HG03108 (cell line): ENCODE measurements at regions not wholly inside any gene's neighbourhood (a gene's known extent, or its start where the extent isn't known, plus 50 kb on each side); places are given as distances from the start of the nearest gene placed in this dataset.

ENCODE experiments used
- ATAC-seq: cut with Tn5 transposase; IDR thresholded peaks from one replicate; pipeline ENCODE4 v1.9.1; 2021; ENCODE audit warnings: moderate library complexity; ENCODE audit not compliant: unreplicated experiment

DNA sequence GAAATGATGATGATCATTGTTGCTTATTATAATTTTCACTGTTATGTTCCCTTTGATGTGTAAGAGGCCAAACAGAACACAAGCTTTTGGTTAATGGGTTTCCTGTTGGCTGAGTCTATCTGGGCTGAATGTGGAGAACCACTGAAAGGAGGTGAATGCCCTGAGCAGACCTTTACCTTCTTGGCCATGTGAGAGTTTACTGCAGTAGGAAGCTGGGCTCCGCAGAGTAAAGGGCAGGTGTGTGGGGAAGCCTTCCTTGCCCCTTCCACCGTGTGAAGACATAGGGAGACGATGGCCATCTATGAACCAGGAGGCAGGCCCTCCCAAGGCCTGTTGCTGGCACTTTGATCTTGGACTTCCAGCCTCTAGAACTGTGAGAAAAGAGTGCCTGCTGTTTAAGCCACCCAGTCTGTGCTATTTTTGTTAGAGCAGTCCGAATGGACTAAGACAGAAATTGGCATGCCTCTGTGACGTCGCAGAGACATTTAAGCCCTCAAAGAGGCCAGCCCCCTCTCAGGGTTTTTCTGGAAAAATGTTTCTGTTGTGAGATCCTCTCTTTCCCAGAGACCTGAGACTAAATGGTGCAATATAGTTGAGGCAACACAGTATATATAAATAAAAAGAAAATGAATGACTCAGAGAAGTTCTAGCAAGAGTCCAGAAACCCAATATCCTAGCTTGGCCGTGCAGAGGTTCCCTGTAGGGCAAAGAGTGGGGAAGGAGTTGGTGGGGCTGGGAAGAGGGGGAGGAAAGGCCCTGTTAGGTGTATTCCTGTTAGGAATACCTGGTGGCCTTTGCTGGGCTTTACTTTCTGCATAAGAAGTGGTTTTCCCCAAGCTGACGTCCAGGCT, 121.9 kb upstream of the LGALSL start:
- ATAC-seq: no peak

DNA sequence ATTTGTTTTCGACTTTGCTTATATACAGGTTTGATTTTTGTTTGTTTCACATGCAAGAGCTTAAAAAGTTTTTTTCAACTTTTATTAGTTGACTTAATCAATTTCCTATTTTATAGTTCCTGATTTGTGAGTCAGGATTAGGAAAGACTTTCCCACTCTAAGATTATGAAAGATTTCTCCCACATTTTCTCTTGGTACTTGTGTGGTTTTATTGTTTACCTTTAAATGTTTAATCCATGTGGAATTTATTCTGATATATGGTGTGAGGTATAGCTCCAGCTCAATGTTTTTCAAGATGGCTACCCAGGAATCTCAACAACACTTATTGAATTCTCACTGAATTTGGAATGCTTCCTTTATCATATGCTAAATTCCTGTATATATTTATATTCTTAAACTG, 117.8 kb upstream of the LGALSL start:
- ATAC-seq: no peak

DNA sequence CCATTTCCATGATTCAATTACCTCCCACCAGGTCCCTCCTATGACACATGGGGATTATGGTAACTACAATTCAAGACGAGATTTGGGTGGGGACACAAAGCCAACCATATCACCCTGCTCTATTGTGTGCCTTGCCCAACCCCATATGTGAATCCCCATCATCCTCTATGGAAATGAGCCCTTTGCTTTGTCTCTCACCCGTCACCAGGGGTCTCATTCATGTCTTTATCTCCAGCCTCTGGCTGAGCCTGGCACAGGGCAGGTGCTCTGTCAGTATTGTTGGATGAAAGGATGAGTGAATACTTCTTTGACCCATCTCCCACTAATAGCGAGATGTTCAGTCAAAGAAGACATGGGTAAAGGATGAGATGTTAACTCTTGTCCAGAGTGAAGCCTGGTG, 116.6 kb upstream of the LGALSL start:
- no peak for ATAC-seq

DNA sequence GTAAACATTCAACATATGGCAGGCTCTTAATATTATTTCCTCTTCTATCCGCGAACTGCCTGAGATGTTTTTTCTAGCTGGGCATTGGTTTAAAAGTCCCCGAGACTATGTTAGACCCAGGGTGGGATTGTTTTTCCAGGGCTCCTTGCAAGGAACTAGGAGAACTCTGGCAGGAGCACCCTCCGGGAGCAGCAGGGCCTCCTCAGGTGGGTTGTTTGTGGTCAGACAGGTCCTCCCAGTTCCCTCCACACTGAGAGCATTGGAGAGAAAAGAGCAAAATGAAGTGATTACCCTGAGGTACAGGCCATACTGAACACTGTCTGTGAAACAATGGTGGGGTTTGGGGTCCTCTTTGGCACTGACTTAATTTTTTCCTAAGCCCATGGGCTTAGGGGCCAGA, 115.9 kb upstream of the LGALSL start:
- ATAC-seq: no peak

DNA sequence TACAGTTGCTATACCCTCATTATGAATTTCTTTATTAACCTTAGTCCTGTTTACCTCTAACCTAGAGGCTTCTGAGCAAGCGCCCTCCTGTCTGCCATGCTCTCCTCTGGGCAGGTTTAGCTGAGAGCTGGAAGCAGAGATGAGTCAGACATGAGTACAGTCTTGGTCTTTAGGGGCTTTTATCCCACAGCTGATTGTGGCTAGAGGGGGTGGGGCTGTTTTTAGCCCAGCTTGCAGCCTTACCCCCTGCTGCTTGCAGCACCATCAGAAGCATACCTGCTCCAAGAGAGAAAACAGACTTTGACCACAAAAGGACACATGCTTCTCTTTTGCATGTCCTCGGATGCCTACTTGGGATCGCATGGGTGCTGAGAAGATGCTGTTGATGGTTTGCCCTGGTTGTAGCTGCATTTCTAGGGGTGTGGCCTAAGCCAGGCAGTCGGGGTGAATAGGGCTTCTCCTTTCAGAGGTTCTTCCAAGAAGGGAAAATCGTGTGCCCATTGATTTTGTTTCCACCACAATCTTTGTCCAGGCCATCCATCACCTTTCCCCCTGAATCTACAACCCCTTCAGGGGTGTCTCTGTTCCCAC, 115.0 kb upstream of the LGALSL start:
- ATAC-seq: no peak

DNA sequence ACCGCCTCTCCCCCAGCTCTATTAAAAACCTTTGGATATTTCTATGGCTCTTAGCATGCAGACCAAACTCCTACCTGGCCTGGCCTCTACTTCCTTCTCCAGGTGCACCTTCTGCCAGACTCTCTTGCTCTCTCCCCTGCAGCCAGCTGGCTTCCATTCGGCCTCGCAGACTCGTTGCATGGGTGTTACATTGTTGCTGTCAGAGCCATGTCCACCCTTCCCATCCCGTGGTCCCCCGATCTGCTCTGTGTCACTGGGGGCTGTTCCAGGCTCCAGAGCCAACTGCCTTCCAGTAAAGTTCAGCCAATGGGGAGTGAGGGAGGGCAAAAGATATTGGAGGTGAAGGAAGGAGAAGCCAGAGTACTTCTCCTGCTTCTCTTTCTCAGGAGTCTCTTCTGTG, 112.5 kb upstream of the LGALSL start:
- ATAC-seq: no peak

DNA sequence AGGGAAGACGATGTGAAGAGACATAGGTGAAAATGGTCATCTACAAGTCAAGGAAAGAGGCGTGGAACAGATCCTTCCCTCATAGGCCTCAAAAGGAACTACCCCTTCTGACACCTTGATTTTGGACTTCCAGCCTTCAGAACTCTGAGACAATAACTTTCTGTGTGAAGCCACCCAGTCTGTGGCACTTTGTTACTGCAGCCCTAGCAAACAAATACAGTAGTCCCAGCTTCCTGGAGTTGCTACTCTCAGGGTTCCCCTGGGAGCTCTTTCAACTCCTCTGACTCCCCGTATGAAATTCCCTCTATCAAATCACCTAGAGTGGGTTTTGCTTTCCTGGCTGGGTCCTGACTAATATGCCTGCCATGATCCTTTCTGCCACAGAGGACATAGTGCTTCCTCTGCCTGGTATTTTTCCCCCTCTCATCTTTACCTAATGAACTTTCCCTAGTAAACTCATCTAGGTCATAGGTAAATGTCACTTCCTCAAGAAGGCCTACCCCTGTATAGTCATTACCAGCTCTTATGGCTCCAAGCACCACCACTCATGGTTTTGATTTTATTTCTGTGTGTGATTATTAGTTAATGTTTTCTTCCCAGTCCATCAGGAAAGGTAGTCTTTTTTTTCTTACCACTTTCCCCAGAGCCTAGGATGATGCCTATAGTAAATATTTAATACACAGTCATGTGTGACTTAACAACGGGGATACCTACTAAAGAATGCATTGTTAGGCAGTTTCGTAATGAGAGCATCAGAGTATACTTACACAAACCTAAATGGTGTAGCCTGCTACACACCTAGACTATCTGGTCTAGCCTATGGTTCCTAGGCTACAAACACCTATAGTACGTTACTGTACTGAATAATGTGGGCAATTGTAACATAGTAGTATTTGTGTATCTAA, 111.5 kb upstream of the LGALSL start:
- ATAC-seq: no peak

DNA sequence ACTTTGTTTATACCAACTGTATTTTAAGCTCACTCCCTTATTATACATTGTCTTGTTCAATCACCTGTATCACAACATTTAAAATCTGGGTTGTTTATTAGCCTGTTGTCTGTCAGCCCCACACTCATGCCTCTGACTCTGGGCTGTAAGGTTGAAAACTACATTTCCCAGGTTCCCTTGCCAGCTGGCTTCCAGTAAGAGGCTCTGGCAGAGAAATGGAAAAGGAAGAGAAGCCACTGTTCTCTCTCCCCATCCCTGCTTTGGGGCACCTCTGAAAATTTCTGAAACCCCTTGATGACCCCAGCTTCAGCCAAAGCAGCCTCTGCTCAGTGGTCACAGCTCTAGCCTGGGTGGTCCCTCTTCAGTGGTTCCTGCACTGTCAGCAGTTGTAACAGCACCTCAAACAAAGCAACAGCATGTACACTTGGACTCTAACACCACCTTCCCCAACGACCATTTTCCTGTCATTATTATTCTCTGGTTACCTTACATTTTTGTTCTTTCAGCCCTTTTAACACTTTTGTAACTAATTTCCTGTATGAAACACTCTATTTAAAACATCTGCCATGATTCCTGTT, 108.9 kb upstream of the LGALSL start:
- ATAC-seq: no peak

DNA sequence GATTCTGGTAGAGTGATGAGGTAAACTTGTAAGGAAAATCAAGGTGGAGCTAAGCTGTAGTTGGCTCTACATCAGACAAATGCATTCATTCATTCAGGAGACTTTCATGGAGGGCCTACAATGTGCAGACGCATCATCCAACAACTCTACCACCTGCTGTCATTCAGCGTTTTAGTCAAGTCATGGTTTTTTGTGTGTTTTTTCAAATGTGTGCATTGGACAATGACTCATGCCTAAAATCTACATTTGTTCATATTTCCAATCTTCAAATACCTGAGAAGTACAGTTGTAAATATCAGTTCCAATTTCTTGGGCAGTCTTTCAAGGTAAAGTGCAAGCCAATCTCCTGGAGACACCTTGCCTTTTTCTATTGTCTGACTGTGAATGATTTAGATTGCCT, 108.0 kb upstream of the LGALSL start:
- no peak for ATAC-seq

DNA sequence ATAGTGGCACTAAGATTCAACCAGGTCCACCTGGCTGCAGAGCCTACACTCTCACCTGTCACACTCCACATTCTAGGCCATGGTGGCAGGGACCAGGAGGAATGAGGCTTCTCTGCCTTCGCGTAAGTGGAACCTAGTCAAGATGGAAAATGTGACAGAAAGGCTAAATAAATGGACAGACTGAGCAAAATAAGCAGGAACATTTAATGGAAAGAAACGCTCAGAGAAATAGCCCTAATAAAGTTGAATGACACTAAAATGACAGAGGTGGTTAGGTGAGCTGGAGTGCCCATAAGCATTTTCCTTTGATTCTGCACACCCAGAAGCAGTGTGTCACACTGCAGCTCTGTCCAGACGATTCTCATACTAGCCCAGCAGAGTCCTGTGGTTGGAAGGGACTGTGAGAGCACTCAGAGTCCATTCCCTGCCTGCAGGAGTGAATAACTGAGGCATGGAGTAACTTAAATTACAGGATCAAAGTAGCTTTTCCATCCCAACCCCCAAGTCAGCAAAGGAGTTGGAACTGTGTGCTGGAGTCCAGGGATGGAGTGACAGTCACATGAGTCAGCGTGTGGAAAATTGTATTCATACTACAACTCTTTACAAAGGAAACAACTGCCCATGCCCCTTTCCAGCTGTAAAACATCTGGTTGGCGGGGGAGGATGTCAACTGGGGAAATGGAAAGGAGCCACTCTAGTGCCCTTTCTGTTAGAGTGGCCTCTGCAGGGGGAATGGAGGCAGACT, 105.4 kb upstream of the LGALSL start:
- ATAC-seq: no peak

DNA sequence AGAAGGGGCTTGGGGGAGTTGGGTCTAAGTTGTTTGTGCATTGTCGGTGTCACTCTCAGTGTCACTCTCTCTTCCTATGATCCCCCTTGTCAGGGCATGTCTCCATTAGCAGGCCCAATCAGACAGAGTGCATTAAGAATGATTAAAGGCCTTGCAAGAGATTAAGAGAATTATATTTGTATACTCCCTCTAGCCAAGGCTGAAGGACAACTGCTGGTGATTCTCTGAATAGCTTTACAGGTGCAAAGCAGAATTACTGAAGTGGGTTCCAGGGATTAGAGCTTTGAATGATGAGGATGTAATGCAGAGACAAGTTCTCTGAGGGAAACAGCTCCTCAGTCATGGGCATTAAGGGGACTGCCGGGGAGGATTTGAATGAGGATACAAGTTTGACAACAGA, 104.8 kb upstream of the LGALSL start:
- ATAC-seq: no peak

DNA sequence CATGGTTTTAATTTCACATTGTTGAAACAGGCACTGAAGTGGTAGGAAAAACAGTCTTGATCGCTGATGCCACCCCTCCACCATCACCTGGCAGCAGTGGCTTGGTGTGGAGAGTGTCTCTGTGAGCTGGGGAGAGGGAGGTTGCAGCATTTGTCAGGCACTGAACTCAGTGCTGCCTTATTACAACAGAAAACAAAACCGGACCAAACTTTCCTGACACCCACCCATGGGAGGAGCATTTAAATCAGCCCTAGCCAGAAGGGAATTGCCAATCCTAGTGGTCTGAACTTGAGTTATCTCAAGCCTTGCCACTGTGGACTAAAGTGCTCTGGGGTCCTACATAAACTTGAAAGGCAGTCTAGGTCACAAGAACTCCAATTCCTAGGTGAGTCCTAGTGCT, 103.0 kb upstream of the LGALSL start:
- no peak for ATAC-seq

DNA sequence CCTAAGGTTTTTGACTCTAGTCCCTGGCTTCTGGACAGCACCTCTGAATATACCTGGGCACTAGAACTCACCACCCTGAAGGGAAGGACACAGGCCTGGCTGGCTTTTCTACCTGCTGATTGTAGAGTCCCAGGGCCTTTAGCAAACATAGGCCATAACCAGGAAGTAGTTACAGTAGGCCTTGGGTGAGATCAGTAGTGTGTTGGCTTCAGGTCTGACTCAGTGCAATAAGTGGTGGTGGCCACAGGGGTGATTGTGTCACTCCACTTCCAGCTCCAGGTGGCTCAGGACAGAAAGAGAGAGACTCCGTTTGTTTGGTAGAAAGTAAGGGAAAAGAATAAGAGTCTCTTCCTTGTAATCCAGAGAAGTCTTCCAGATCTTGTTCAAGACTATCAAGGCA, 101.7 kb upstream of the LGALSL start:
- ATAC-seq: no peak

DNA sequence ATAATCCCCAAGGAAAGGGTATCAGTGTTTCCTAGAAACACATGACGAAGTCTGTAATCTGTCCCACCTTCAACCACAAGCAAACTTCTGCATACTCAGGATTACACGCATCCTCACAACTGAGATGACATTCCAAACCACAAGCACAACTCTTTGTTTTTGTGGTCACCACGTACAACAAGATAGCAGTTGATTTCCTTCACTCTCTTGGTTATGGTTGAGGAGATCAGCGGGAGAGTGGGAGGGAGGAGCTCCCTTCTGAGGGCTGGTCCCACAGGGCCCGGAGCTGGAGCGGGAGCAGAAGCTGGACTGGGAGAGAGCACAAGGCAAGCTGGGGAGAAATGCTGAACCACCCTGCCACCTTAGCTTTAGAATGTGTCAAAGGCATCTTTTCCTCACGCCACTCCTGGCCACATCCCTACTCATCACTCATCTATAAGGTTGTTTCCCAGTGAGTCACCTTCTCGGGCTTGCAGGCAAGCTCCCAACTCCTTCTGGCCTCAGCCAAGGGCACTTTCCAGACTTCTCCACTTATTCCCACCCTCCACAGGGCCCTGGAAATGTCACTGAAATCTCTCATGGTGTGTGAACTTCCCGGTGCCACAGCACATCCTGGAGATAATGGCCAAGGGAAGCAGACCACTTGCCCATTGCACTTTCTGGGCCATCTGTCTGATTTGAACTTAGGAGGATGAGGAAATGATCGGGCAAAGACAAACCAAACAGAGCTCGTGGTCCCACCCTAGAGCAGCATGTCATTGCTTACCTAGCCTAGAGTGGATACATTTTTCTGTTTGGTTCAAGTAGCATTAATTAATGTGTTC, 98.9 kb upstream of the LGALSL start:
- no peak for ATAC-seq

DNA sequence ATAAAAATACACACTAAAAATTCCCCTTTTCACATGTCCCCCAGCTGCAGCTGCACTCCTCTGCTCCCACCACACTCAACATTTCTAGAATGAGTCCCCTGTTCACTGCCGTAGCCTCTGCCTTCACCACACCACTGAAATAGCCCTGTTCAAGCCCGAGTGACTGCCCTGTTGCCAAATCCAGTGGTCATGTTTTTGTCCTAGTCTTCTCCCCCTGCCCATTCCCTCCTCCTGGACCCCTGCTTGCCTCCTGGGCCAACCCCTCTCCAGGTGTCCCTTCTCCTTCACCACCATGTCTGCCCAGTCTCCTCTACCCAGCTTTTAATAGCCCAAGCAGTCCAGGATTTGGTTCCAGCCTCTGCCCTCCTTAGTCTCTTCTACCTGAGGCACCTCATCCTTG, 97.1 kb upstream of the LGALSL start:
- no peak for ATAC-seq

DNA sequence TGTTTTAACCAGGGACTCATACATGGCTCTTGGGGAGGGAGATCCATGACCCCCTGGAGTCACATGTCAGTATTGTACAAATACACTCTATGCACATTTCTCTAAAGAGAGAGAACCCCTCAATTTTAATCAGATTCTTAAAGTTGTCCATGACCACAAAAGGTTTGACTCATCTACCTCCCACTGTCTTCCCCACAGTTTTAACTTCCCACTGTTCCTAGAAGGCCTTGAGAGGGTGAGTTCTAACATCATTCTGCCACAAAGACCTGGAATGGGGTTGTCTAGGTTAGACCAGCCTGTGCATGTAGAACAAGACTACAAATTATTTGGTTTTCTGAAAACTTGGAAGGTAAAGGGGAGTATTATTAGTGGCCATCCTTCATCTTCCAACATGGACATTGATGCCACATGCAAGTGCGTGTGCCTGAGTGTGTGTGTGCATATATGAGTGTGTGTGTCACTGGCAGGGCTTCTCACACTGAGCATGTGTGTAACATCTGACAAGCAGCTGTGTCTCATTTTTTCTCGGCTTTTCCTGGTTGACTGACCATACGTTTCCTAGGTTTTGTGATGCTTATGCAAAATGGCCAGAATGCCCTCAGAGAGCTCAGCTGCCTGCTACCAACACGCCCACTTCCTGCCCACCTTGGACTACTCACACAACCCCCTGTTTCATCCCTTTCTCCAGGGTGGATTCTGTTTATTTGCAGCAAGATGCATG, 94.6 kb upstream of the LGALSL start:
- ATAC-seq: peak; percentile 32

DNA sequence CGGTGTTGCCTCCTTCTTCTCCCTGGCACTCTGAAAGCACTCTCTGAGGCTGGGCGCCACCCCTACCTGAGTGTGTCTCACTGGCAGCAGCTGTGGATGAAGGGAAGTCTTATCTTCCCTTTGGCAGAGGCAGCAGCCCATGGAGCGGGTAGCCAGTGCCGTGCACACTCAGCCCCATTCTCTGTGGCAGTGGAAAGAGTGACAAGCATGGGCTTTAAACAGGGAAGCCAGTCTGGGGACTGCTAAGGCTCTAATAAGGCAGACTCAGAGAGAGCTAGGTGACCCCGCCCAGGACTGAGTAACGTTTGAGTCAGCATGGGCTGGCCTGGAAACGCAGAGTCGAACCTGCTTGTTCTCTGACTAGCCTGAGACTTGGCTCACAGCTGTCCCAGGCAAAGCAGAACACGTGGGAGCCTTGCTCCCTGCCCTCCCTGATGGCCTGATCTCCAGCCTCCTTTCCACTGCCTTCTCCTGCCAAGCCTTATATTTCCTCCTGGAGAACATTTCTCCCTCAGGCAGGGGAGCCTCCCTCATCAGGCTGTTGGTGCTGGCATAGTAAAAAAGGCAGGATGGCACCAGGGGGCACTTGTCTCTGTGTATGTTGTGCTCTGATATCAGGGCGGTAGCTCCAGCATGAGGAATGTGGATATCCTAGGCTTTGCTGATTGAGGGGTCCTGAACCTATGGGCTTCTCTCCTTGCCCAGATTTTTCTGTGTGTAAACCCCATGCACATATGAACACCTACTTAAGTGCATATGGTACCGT, 93.9 kb upstream of the LGALSL start:
- ATAC-seq: peak; percentile 44

DNA sequence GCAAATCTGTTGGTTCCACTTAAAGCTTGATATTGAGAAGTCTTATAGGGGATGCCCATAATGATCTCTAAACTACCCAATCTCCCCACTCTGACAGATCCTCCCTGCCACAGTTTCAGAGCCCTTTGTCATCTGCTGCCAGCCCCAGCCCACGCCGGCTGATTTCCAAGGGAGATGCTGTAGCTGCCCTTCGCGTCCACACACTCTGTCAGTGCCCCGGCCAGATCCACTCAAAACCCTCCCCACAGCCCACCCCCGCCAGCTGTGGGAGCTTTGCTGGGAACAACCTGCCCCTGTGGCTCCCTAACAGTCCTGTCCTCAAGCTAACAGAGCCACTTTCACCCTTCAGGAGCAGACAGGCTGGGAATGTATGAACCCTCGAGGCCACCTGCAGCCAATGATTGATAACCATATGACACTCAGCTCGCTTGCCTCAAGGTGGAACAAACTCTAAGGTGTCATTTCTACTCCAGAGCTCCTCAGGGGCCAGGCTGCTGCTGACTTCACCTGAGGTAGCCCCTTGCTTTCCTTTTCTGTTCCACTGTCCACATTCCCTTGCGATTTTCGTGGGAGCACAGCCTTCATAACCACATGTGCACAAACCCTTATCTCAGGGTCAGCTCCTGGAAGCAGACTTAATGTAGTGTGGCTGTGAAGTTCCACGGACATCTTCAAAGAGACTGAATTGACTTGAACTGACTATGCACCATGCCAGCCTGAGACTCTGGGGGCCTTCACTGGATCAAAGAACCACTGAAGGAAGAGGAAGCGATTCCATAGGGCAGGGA, 92.6 kb upstream of the LGALSL start:
- no peak for ATAC-seq
